ENCODE measurements at regions not wholly inside any gene's neighbourhood (a gene's known extent, or its start where the extent isn't known, plus 50 kb on each side); places are given as distances from the start of the nearest gene placed in this dataset.

GRCh38 chr5:27473307-27474046 lies 435.1 kb upstream of the CDH9 start:
- TF ChIP-seq, protein P1, sequence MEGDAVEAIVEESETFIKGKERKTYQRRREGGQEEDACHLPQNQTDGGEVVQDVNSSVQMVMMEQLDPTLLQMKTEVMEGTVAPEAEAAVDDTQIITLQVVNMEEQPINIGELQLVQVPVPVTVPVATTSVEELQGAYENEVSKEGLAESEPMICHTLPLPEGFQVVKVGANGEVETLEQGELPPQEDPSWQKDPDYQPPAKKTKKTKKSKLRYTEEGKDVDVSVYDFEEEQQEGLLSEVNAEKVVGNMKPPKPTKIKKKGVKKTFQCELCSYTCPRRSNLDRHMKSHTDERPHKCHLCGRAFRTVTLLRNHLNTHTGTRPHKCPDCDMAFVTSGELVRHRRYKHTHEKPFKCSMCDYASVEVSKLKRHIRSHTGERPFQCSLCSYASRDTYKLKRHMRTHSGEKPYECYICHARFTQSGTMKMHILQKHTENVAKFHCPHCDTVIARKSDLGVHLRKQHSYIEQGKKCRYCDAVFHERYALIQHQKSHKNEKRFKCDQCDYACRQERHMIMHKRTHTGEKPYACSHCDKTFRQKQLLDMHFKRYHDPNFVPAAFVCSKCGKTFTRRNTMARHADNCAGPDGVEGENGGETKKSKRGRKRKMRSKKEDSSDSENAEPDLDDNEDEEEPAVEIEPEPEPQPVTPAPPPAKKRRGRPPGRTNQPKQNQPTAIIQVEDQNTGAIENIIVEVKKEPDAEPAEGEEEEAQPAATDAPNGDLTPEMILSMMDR (IDR thresholded peaks at IDR 0.05; ENCODE audit: low read depth, low read length): no peak
- TF ChIP-seq POLR2A (IDR thresholded peaks at IDR 0.05; ENCODE audit: extremely low read depth, insufficient read length): no peak
